GM18951 (cell line): ENCODE measurements at regions not wholly inside any gene's neighbourhood (a gene's known extent, or its start where the extent isn't known, plus 50 kb on each side); places are given as distances from the start of the nearest gene placed in this dataset.
"Not testable (repeated sequence)": the region's sequence is repeated elsewhere in the genome, so short reads cannot be mapped to it uniquely, and the experiment has no call there.

Source experiments
- POLR2A ChIP-seq: IDR thresholded peaks from 4 replicates; pipeline ENCODE4 v1.6.1; 2011; ENCODE audit warnings: mild to moderate bottlenecking; ENCODE audit not compliant: insufficient read length, insufficient read depth; ENCODE audit errors: extremely low read depth
- in situ Hi-C: fragments of 300-500 bp; cut with MboI; formaldehyde crosslinking; loops from one replicate; pipeline ENCODE4 v1.12.0; 2022; ENCODE audit warnings: low sequenced_read_pairs, mixed read lengths, inconsistent platforms; ENCODE audit not compliant: unreplicated experiment

- TF ChIP-seq POLR2A: no peak
- in situ Hi-C loops: no loop called here
Observed at GRCh38 chr9:74100042-74100441, 397.1 kb upstream of the RORB start.

- in situ Hi-C loops: not testable (repeated sequence)
Observed at GRCh38 chr9:74102148-74102547, 395.0 kb upstream of the RORB start.

GRCh38 chr9:74102702-74103101 is 394.4 kb upstream of the RORB start:
- no peak for TF ChIP-seq POLR2A
- in situ Hi-C loops: no loop called here

- no peak for TF ChIP-seq POLR2A
- in situ Hi-C loops: no loop called here
Observed at GRCh38 chr9:74107692-74108091, 389.4 kb upstream of the RORB start.

- in situ Hi-C loops: no loop called here
- no peak for TF ChIP-seq POLR2A
Observed at GRCh38 chr9:74115976-74116375, 381.2 kb upstream of the RORB start.

- in situ Hi-C loops: no loop called here
- no peak for TF ChIP-seq POLR2A
Observed at GRCh38 chr9:74117151-74117550, 380.0 kb upstream of the RORB start.

GRCh38 chr9:74117731-74118130 is 379.4 kb upstream of the RORB start:
- in situ Hi-C loops: no loop called here
- no peak for TF ChIP-seq POLR2A

GRCh38 chr9:74120061-74120460 is 377.1 kb upstream of the RORB start:
- TF ChIP-seq POLR2A: no peak

GRCh38 chr9:74120470-74120869 is 376.7 kb upstream of the RORB start:
- in situ Hi-C loops: no loop called here
- no peak for TF ChIP-seq POLR2A

More at GRCh38 chr9:74120061-74120460, 377.1 kb upstream of the RORB start:
- in situ Hi-C loops: no loop called here

GRCh38 chr9:74122216-74122615 is 374.9 kb upstream of the RORB start:
- in situ Hi-C loops: no loop called here
- no peak for TF ChIP-seq POLR2A

- TF ChIP-seq POLR2A: no peak
- in situ Hi-C loops: no loop called here
Observed at GRCh38 chr9:74122661-74123060, 374.5 kb upstream of the RORB start.

- in situ Hi-C loops: no loop called here
- TF ChIP-seq POLR2A: no peak
Observed at GRCh38 chr9:74125941-74126340, 371.2 kb upstream of the RORB start.

- in situ Hi-C loops: no loop called here
- no peak for TF ChIP-seq POLR2A
Observed at GRCh38 chr9:74132986-74133385, 364.1 kb upstream of the RORB start.

- in situ Hi-C loops: no loop called here
- no peak for TF ChIP-seq POLR2A
Observed at GRCh38 chr9:74133921-74134320, 363.2 kb upstream of the RORB start.

- no peak for TF ChIP-seq POLR2A
- in situ Hi-C loops: no loop called here
Observed at GRCh38 chr9:74138182-74138581, 359.0 kb upstream of the RORB start.
